ENCODE measurements at regions not wholly inside any gene's neighbourhood (a gene's known extent, or its start where the extent isn't known, plus 50 kb on each side); places are given as distances from the start of the nearest gene placed in this dataset.

GRCh38 chr2:160735696-160736095 lies 242.1 kb upstream of the RBMS1 start:
- no peak for DNase-seq
- Histone ChIP-seq H3K9me3 (no peaks in the 10 kb centered on the region), H3K4me1 (no peaks in the 10 kb centered on the region), H3K27me3 (no peaks in the 10 kb centered on the region), H3K36me3 (no peaks in the 10 kb centered on the region), H3K4me3 (no peak overlapping the region), H3K27ac (no peak overlapping the region)
- intact Hi-C loops (cut with DNase I): no loop called here
- TF ChIP-seq CTCF (IDR thresholded peaks at IDR 0.05) (no peak), POLR2A (IDR thresholded peaks at IDR 0.05) (no peak)

GRCh38 chr2:160736148-160737028 lies 242.8 kb upstream of the RBMS1 start:
- H3K4me3 ChIP-seq: no peak overlapping the region
- H3K27me3 ChIP-seq: no peaks in the 10 kb centered on the region
- TF ChIP-seq CTCF (IDR thresholded peaks at IDR 0.05) (no peak), POLR2A (IDR thresholded peaks at IDR 0.05) (no peak)
- DNase-seq: no peak
- H3K27ac ChIP-seq: no peak overlapping the region
- intact Hi-C loops (cut with DNase I): no loop called here
- no peaks in the 10 kb centered on the region for H3K36me3 ChIP-seq
- 80 to 91% methylated on average over 3 of the region's 3 CpGs for WGBS, 2 donors
- no peaks in the 10 kb centered on the region for H3K9me3 ChIP-seq
- H3K4me1 ChIP-seq: no peaks in the 10 kb centered on the region

DNA sequence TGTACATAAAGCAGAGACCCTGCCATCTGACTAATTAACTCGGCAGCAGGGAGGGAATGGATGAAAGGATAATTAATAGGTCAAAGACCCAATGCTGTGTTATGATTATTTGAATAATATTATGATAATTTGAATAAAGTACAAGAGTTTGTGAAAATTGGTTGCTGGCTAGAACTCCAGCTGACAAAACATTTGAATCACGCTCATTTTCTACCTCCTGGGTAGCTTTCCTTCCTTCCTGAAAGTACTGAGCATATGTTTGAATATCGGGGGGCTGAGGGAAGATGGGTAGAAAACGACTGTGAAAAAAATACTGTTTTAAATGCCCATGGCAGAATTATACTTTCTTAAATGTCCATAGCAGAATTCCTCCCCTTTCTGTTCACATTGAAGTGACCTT lies 243.6 kb upstream of the RBMS1 start:
- WGBS, 2 donors: 63 to 74% methylated on average over 4 of the region's 4 CpGs
- Histone ChIP-seq H3K4me1 (no peaks in the 10 kb centered on the region), H3K36me3 (no peaks in the 10 kb centered on the region), H3K27ac (no peak overlapping the region), H3K9me3 (no peaks in the 10 kb centered on the region), H3K4me3 (no peak overlapping the region), H3K27me3 (no peaks in the 10 kb centered on the region)
- intact Hi-C loops (cut with DNase I): no loop called here
- no peak for DNase-seq
- TF ChIP-seq POLR2A (IDR thresholded peaks at IDR 0.05) (no peak), CTCF (IDR thresholded peaks at IDR 0.05) (no peak)

DNA sequence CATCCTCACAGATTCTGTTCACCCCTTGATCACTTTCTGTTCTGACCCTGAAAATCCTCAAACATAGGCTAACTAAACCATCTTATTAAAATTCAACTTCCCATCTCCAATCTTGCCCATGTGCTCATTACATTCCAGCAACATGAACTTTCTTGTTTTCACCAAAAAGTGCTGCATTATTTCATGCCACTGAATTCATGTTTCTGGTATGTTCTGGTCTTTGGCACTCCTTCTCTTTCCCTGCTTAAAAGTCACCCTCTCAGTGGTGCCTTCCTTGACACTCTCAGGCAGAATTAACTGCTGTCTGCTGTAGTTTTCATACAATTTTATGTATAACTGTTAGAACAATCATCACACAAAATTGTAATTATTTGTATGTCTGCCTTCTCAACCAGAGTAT lies 247.7 kb upstream of the RBMS1 start:
- Histone ChIP-seq H3K27ac (no peak overlapping the region), H3K36me3 (no peaks in the 10 kb centered on the region), H3K9me3 (no peaks in the 10 kb centered on the region), H3K4me1 (no peaks in the 10 kb centered on the region), H3K27me3 (no peaks in the 10 kb centered on the region), H3K4me3 (no peak overlapping the region)
- TF ChIP-seq POLR2A (IDR thresholded peaks at IDR 0.05) (no peak), CTCF (IDR thresholded peaks at IDR 0.05) (no peak)
- no peak for DNase-seq
- intact Hi-C loops (cut with DNase I): no loop called here

DNA sequence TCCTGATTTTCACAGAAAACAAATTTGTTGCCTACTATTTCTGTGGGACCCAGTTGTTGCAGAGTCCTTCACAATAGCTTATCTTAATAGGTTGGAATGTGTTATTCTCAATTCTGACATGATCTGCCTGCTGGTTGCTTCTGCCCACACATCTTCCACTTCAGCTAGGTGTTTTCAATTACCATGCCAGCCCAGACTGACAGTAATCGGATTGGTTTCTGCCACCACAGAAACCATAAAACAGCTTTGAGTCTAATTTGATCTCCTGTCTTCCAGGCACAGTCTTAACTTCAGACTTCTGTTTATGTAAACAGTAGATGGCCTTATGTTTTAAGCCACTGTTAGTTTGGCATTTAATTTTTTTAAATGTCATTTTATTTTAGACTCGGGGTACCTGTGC lies 248.2 kb upstream of the RBMS1 start:
- Histone ChIP-seq H3K9me3 (no peaks in the 10 kb centered on the region), H3K4me3 (no peak overlapping the region), H3K27me3 (no peaks in the 10 kb centered on the region), H3K4me1 (no peaks in the 10 kb centered on the region), H3K27ac (no peak overlapping the region), H3K36me3 (no peaks in the 10 kb centered on the region)
- intact Hi-C loops (cut with DNase I): no loop called here
- 78 to 97% methylated on average over 2 of the region's 2 CpGs for WGBS, 2 donors
- TF ChIP-seq POLR2A (IDR thresholded peaks at IDR 0.05): no peak
- TF ChIP-seq CTCF (IDR thresholded peaks at IDR 0.05): no peak
- DNase-seq: no peak

All from esophagus squamous epithelium (tissue), 5 donors.